ENCODE measurements at regions not wholly inside any gene's neighbourhood (a gene's known extent, or its start where the extent isn't known, plus 50 kb on each side); places are given as distances from the start of the nearest gene placed in this dataset.

DNA sequence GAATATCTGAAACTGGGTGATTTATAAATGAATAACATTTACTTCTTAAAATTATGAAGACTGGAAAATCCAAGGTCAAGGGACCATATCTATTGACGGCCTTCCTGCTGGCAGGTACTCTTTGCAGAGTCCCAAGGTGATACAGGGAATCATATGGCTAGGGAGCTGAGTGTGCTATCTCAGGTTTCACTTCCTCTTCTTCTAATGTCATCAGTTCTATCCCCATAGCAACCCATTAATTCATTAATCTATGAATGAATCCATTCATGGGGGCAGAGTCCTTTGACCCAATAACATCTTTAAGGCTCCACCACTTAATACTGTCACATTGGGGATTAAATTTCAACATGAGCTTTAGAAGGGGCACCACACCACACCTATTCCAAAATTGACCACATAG, 772.0 kb downstream of the HACE1 start:
- Histone ChIP-seq H3K27me3 (ENCODE audit: control insufficient read depth, insufficient read depth, low read length, poor library complexity, severe bottlenecking) (no peaks in the 10 kb centered on the region), H3K4me3 (ENCODE audit: low read length) (no peak overlapping the region), H3K4me1 (ENCODE audit: control insufficient read depth, insufficient read depth, low read length) (no peaks in the 10 kb centered on the region), H3K9ac (ENCODE audit: extremely low read depth, low read length, poor library complexity, severe bottlenecking) (no peak overlapping the region), H3K27ac (ENCODE audit: low read depth, low read length) (no peak overlapping the region), H3K9me3 (ENCODE audit: control insufficient read depth, low read length) (no peaks in the 10 kb centered on the region), H3K36me3 (ENCODE audit: control insufficient read depth, insufficient read depth, low read length) (no peaks in the 10 kb centered on the region)
- WGBS, 2 experiments (ENCODE audit: insufficient coverage in 1 of 2, insufficient read length in 1 of 2) = 89 to 100% methylated on average over 1 of the region's 1 CpG
- Mint-ChIP-seq H3K27ac (no peak overlapping the region), H3K27me3 (ENCODE audit: insufficient read depth) (no peaks in the 10 kb centered on the region), H3K36me3 (ENCODE audit: low read depth) (no peaks in the 10 kb centered on the region), H3K4me3 (no peak overlapping the region), H3K9me3 (peaks cover 2% of the 10 kb centered on the region), H3K4me1 (peaks cover 7% of the 10 kb centered on the region)
- TF ChIP-seq, protein P1, sequence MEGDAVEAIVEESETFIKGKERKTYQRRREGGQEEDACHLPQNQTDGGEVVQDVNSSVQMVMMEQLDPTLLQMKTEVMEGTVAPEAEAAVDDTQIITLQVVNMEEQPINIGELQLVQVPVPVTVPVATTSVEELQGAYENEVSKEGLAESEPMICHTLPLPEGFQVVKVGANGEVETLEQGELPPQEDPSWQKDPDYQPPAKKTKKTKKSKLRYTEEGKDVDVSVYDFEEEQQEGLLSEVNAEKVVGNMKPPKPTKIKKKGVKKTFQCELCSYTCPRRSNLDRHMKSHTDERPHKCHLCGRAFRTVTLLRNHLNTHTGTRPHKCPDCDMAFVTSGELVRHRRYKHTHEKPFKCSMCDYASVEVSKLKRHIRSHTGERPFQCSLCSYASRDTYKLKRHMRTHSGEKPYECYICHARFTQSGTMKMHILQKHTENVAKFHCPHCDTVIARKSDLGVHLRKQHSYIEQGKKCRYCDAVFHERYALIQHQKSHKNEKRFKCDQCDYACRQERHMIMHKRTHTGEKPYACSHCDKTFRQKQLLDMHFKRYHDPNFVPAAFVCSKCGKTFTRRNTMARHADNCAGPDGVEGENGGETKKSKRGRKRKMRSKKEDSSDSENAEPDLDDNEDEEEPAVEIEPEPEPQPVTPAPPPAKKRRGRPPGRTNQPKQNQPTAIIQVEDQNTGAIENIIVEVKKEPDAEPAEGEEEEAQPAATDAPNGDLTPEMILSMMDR (conservative IDR thresholded peaks at IDR 0.05) = no peak
- DNase-seq = no peak

DNA sequence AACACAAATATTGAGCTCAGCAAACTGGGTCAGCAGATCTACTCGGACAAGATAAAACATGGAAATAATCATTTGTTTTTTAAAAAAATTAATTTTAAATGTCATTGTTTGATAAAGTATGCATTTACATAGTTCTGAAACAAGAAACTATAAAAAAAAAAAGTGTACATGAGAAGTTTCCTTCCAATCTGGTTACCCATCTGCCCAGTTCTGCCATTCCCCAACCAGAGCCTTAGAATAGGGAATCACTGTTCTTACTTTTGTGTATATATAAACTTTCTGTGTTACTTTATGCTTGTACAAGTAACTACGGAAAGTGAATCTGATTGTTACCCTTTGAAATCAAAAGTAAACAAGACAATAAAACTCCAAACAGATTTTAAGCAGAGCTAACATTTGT, 791.4 kb downstream of the HACE1 start:
- Histone ChIP-seq H3K4me1 (ENCODE audit: control insufficient read depth, insufficient read depth, low read length) (no peaks in the 10 kb centered on the region), H3K27me3 (ENCODE audit: control insufficient read depth, insufficient read depth, low read length, poor library complexity, severe bottlenecking) (no peaks in the 10 kb centered on the region), H3K9ac (ENCODE audit: extremely low read depth, low read length, poor library complexity, severe bottlenecking) (no peak overlapping the region), H3K36me3 (ENCODE audit: control insufficient read depth, insufficient read depth, low read length) (no peaks in the 10 kb centered on the region), H3K27ac (ENCODE audit: low read depth, low read length) (no peak overlapping the region), H3K4me3 (ENCODE audit: low read length) (no peak overlapping the region), H3K9me3 (ENCODE audit: control insufficient read depth, low read length) (no peaks in the 10 kb centered on the region)
- DNase-seq = no peak
- no peaks in the 10 kb centered on the region for H3K9me3 Mint-ChIP-seq
- no peak overlapping the region for H3K4me3 Mint-ChIP-seq
- H3K4me1 Mint-ChIP-seq = peaks cover 4% of the 10 kb centered on the region
- no peaks in the 10 kb centered on the region for H3K36me3 Mint-ChIP-seq (ENCODE audit: low read depth)
- no peak overlapping the region for H3K27ac Mint-ChIP-seq
- peaks cover 2% of the 10 kb centered on the region for H3K27me3 Mint-ChIP-seq (ENCODE audit: insufficient read depth)
- WGBS, 2 experiments (ENCODE audit: insufficient coverage in 1 of 2, insufficient read length in 1 of 2) = 73% methylated on average over 2 of the region's 2 CpGs; no CpG with 5 or more reads in 1 of the 2 experiments
- TF ChIP-seq, protein P1 (conservative IDR thresholded peaks at IDR 0.05) = no peak

- Histone ChIP-seq H3K9me3 (ENCODE audit: control insufficient read depth, low read length) (no peaks in the 10 kb centered on the region), H3K9ac (ENCODE audit: extremely low read depth, low read length, poor library complexity, severe bottlenecking) (no peak overlapping the region), H3K27me3 (ENCODE audit: control insufficient read depth, insufficient read depth, low read length, poor library complexity, severe bottlenecking) (no peaks in the 10 kb centered on the region), H3K4me3 (ENCODE audit: low read length) (no peak overlapping the region), H3K27ac (ENCODE audit: low read depth, low read length) (no peak overlapping the region), H3K4me1 (ENCODE audit: control insufficient read depth, insufficient read depth, low read length) (no peaks in the 10 kb centered on the region), H3K36me3 (ENCODE audit: control insufficient read depth, insufficient read depth, low read length) (no peaks in the 10 kb centered on the region)
- no peak for DNase-seq
- TF ChIP-seq, protein P1 (conservative IDR thresholded peaks at IDR 0.05) = no peak
- Mint-ChIP-seq H3K36me3 (ENCODE audit: low read depth) (no peaks in the 10 kb centered on the region), H3K4me3 (no peak overlapping the region), H3K27me3 (ENCODE audit: insufficient read depth) (peaks cover 2% of the 10 kb centered on the region), H3K9me3 (no peaks in the 10 kb centered on the region), H3K27ac (no peak overlapping the region), H3K4me1 (peaks cover 4% of the 10 kb centered on the region)
- 88 to 92% methylated on average over 6 to 8 of the region's 8 CpGs for WGBS, 2 experiments (ENCODE audit: insufficient coverage in 1 of 2, insufficient read length in 1 of 2)
These were observed 794.8 kb downstream of the HACE1 start for GRCh38 chr6:104064876-104065275.
